ELR (cell line): ENCODE measurements at regions not wholly inside any gene's neighbourhood (a gene's known extent, or its start where the extent isn't known, plus 50 kb on each side); places are given as distances from the start of the nearest gene placed in this dataset.
"Not testable (repeated sequence)": the region's sequence is repeated elsewhere in the genome, so short reads cannot be mapped to it uniquely, and the experiment has no call there.

Source experiments
- DNase-seq: peaks from one replicate; pipeline ENCODE4 v3.0.0-alpha.2; 2015; ENCODE audit warnings: low read depth

DNA sequence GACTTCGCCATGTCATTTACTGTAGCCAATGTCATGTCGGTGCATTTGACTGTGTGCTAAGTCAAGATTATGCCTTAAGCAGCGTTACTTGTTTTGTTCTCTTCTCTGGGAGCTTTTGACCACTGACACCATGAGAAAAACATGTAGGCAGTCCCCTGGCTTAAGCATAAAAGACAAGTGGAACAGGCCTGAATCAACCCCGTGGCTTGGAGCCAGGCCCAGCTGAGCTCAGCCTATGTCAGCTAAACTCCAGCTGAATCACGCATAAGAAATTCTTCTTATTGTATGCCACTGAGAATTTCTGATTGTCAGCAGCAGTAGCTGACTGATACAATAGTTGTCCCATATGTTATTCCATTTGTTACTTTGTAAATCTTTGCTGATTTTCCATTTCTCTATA lies 261.9 kb downstream of the CBLL2 start:
- peak; percentile 86 for DNase-seq

GRCh38 chrX:22536746-22537304 lies 264.1 kb downstream of the CBLL2 start:
- no peak for DNase-seq

DNA sequence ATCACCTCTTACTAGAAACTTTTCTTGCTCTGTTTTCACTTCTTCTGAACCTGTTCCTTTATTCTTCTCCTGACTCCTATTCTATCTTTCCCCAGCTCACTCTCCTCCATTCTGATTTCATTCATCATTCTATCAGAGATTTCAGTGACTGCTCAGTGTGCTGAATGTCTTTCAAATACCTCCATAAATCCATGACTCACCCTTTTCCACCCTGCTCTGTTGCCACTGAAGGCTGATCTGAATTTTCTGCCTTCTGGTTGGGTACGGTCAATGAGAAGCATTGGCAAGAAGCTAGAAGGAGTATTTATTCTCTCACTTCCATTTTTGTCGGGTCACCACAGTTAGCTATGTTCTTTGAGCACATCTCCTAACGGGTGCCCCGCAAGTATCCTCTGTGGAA lies 265.9 kb downstream of the CBLL2 start:
- DNase-seq: peak; percentile 27

GRCh38 chrX:22541926-22542325 lies 269.2 kb downstream of the CBLL2 start:
- no peak for DNase-seq

DNA sequence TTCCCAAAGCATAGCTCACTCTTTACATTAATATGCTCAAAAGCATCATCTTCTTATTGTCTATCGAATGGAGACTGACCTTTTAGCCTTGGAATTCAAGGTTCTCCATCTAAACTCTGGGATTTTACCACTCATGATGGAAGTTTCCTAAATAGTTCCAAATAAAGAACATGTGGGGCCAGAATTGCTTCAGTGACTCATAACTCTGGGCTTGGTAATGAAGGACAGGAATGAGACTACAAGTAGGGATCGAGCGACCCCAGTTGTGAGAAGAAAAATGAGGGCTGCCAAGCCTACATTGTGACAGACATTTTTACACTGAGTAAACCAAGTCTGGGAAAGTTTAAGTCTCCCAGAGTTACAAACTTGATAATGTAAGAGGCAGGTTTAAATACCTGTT lies 269.9 kb downstream of the CBLL2 start:
- no peak for DNase-seq

GRCh38 chrX:22559506-22559905 lies 286.8 kb downstream of the CBLL2 start:
- DNase-seq: no peak

- DNase-seq: peak; percentile 62
Measured at GRCh38 chrX:22575161-22575845, 302.6 kb downstream of the CBLL2 start.

- peak; percentile 76 for DNase-seq
Measured at GRCh38 chrX:22577181-22577580, 304.5 kb downstream of the CBLL2 start.

- DNase-seq: no peak
Measured at GRCh38 chrX:22585831-22586230, 313.1 kb downstream of the CBLL2 start.

GRCh38 chrX:22589845-22590244 lies 317.1 kb downstream of the CBLL2 start:
- no peak for DNase-seq

GRCh38 chrX:22594766-22595165 lies 322.1 kb downstream of the CBLL2 start:
- no peak for DNase-seq

GRCh38 chrX:22603060-22603459 lies 330.3 kb downstream of the CBLL2 start:
- DNase-seq: no peak

DNA sequence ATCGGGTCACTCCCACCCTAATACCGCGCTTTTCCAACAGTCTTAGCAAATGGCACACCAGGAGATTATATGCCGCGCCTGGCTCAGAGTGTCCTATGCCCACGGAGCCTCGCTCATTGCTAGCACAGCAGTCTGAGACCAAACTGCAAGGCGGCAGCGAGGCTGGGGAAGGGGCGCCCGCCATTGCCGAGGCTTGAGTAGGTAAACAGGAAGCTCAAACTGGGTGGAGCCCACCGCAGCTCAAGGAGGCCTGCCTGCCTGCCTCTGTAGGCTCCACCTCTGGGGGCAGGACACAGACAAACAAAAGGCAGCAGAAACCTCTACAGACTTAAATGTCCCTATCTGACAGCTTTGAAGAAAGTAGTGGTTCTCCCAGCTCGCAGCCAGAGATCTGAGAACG lies 336.7 kb downstream of the CBLL2 start:
- DNase-seq: not testable (repeated sequence)

DNA sequence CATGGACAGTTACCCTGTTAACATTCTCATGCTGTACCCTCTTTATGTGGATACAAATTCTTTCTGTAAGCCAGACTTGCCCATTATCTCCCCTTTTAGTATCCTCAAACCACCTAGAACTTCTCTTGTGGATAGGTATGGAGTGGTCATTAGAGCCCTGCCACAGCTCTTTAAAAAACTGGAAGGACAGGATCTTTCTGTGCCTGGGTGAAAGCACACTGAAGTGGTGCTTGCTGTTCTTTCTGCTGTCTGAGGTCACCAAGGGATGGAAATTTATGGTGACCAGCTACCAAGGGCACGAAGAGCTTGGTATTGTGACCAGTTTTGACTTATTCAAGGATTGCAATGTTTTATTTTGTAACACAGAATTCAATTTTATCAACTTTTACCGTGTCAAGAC lies 344.2 kb downstream of the CBLL2 start:
- DNase-seq: no peak

DNA sequence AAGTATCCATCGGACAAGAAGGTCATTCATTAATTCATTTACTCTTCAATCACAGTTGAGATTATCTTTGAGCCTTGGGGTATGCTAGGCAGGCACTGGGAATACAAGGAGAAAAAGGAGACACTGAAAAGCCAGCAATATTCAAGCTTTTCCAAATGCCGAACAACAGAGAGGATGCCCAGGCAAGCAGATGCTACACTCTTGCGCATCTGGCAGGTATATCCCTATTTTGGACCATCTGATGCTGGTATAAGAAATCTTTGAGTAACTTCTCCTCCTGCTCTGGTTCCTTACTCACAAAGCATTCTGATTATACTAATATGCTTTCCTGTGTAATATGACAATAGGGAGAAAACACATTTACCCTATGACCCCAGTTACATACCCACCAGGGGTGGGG lies 354.9 kb downstream of the CBLL2 start:
- DNase-seq: no peak

DNA sequence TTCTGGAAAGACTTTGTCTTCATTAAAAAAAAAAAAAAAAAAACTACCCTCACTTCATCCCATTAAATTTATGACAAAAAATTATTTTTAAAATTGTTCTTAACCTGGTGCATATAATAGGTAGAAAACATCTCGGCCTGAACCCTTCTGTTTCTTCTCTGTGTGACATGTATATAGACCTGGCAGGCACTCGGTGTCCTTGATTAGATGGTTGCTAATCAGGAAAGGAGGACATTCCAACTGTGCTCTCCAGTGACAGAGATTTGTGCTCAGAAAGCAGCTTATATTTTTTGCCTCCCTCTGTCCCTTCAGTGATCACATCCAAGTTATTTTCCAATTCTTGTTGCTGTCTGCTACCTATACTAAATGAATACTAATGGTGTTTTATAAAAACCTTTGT lies 355.6 kb downstream of the CBLL2 start:
- DNase-seq: no peak

DNA sequence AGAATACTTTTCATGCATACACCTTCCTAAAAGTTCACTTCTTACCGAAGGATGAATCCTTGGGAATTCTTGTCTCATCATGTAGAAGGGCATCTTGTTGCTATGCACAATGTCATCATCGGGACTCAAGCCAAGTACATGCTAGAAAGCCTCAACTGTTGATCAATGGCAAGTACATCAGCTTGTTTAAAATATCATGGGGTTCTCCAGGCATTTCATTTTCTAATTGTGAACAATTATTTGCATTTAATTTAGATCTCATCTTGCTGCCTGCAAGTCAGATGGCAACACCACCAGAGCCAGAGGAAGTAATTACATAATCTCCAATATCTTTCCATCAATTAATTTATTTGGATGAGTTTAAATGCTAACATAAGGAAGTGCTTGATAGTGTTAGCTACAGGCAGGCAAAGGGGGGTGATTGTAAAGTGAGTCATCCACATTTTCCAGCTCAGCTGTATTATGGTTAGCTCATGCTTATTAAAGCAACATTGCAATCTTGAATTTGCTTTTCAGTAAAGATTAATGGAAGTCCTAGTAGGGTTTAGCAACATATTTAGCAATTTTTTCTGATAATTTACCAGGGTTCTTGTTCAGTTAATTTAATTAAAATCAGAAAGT lies 356.5 kb downstream of the CBLL2 start:
- DNase-seq: peak; percentile 51

GRCh38 chrX:22634083-22634482 lies 361.4 kb downstream of the CBLL2 start:
- DNase-seq: peak; percentile 65

GRCh38 chrX:22634751-22635150 lies 362.0 kb downstream of the CBLL2 start:
- DNase-seq: no peak

GRCh38 chrX:22648281-22648680 lies 351.5 kb upstream of the DDX53 start:
- DNase-seq: no peak

GRCh38 chrX:22650691-22651090 lies 349.1 kb upstream of the DDX53 start:
- no peak for DNase-seq

DNA sequence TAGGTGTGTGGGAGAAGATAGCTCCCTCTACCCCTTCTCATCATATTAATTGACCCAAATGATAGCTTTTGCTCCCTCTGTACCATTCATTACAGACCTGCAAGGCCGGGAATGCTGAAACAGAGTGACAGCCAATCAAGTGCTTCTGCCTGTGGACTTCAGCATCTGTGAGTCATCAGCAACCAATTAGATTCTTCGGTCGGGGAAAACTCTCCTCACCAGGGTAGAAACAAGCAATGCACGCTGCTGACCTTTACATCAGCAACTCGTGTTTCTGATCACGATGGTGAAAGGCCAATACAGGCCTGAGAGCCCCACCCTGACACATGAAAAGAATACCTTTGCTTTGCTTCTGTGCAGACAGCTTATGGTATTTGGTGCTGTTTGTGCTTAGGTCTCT lies 347.2 kb upstream of the DDX53 start:
- DNase-seq: peak; percentile 18

GRCh38 chrX:22660756-22661155 lies 339.0 kb upstream of the DDX53 start:
- DNase-seq: no peak

GRCh38 chrX:22662776-22663175 lies 337.0 kb upstream of the DDX53 start:
- peak; percentile 4 for DNase-seq
